ENCODE measurements at regions not wholly inside any gene's neighbourhood (a gene's known extent, or its start where the extent isn't known, plus 50 kb on each side); places are given as distances from the start of the nearest gene placed in this dataset.

- Mint-ChIP-seq H3K4me3 (no peak overlapping the region), H3K9me3 (ENCODE audit: insufficient read depth) (no peaks in the 10 kb centered on the region), H3K27ac (no peak overlapping the region), H3K27me3 (no peaks in the 10 kb centered on the region), H3K4me1 (no peaks in the 10 kb centered on the region)
- H3K9ac ChIP-seq (ENCODE audit: low read length) = no peak overlapping the region
- H3K27ac ChIP-seq (ENCODE audit: low read length in 2 of 2) = no peak overlapping the region
- no peaks in the 10 kb centered on the region for H4K20me1 ChIP-seq (ENCODE audit: control insufficient read depth, insufficient read depth, low read length, poor library complexity, severe bottlenecking)
- no peak for ATAC-seq (ENCODE audit: low read depth)
- ChIA-PET POLR2A (no interaction called here), CTCF (no interaction called here)
- H3K27me3 ChIP-seq (replicated peaks in 1 of 4; ENCODE audit: control extremely low read depth in 1 of 4, control insufficient read depth in 3 of 4, insufficient read depth in 4 of 4, low read length in 3 of 4) = no peaks in the 10 kb centered on the region
- no peaks in the 10 kb centered on the region for H3K9me3 ChIP-seq (ENCODE audit: control extremely low read depth in 1 of 3, control insufficient read depth in 2 of 3, insufficient read depth in 1 of 3, low read length in 2 of 3)
- H2AFZ ChIP-seq (ENCODE audit: insufficient read depth, low read depth, low read length, poor library complexity, severe bottlenecking) = no peak overlapping the region
- no peak overlapping the region for H3K4me2 ChIP-seq (replicated peaks; ENCODE audit: low read depth, low read length, poor library complexity, severe bottlenecking)
- no peaks in the 10 kb centered on the region for H3K79me2 ChIP-seq (ENCODE audit: control insufficient read depth, insufficient read depth, low read length)
- DNase-seq = no peak
- H3K4me1 ChIP-seq (ENCODE audit: control insufficient read depth in 2 of 2, insufficient read depth in 2 of 2, low read length in 2 of 2) = no peaks in the 10 kb centered on the region
- no peaks in the 10 kb centered on the region for H3K36me3 ChIP-seq (replicated peaks in 1 of 2; ENCODE audit: control extremely low read depth in 1 of 2, control insufficient read depth in 1 of 2, extremely low read depth in 1 of 2, insufficient read depth in 2 of 2, low read length in 1 of 2)
- 84% methylated on average over 4 of the region's 7 CpGs for WGBS (ENCODE audit: insufficient coverage)
- TF ChIP-seq CTCF (IDR thresholded peaks at IDR 0.05) = no peak
- no peak overlapping the region for H3K4me3 ChIP-seq (ENCODE audit: control extremely low read depth in 1 of 5, extremely low read depth in 1 of 5, insufficient read depth in 1 of 5, low read depth in 2 of 5, low read length in 4 of 5)
- intact Hi-C loops (cut with micrococcal nuclease) = no loop called here
These were observed 511.9 kb upstream of the HTR2A start for GRCh38 chr13:47408546-47409319.

DNA sequence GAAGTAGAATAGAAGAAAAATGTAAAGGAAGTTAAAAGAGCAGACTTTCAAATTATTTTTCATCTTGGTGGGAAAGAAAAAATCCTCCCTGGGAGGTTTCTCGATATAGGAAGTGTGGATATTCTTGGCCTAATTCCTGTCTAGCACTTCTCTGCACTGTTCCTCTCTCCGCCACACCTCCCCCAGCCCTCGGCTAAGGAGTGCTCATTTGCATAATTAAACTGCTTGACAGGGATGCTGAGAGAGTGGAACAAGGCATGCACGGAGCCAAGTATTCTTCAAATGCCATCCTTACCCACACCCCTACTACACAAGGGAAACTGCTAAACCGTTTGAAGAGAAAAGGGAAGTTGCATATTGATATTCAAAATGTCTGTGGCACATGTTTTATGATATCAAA, 511.0 kb upstream of the HTR2A start:
- Histone ChIP-seq H3K4me2 (replicated peaks; ENCODE audit: low read depth, low read length, poor library complexity, severe bottlenecking) (no peak overlapping the region), H3K36me3 (replicated peaks in 1 of 2; ENCODE audit: control extremely low read depth in 1 of 2, control insufficient read depth in 1 of 2, extremely low read depth in 1 of 2, insufficient read depth in 2 of 2, low read length in 1 of 2) (no peaks in the 10 kb centered on the region), H3K4me1 (ENCODE audit: control insufficient read depth in 2 of 2, insufficient read depth in 2 of 2, low read length in 2 of 2) (no peaks in the 10 kb centered on the region), H3K27ac (ENCODE audit: low read length in 2 of 2) (no peak overlapping the region), H3K4me3 (ENCODE audit: control extremely low read depth in 1 of 5, extremely low read depth in 1 of 5, insufficient read depth in 1 of 5, low read depth in 2 of 5, low read length in 4 of 5) (no peak overlapping the region), H2AFZ (ENCODE audit: insufficient read depth, low read depth, low read length, poor library complexity, severe bottlenecking) (no peak overlapping the region), H3K79me2 (ENCODE audit: control insufficient read depth, insufficient read depth, low read length) (no peaks in the 10 kb centered on the region), H4K20me1 (ENCODE audit: control insufficient read depth, insufficient read depth, low read length, poor library complexity, severe bottlenecking) (no peaks in the 10 kb centered on the region), H3K9ac (ENCODE audit: low read length) (no peak overlapping the region), H3K27me3 (replicated peaks in 1 of 4; ENCODE audit: control extremely low read depth in 1 of 4, control insufficient read depth in 3 of 4, insufficient read depth in 4 of 4, low read length in 3 of 4) (no peaks in the 10 kb centered on the region), H3K9me3 (ENCODE audit: control extremely low read depth in 1 of 3, control insufficient read depth in 2 of 3, insufficient read depth in 1 of 3, low read length in 2 of 3) (no peaks in the 10 kb centered on the region)
- WGBS (ENCODE audit: insufficient coverage) = no CpG with 5 or more reads among the region's 5 CpGs
- Mint-ChIP-seq H3K27ac (no peak overlapping the region), H3K4me1 (no peaks in the 10 kb centered on the region), H3K4me3 (no peak overlapping the region), H3K27me3 (no peaks in the 10 kb centered on the region), H3K9me3 (ENCODE audit: insufficient read depth) (no peaks in the 10 kb centered on the region)
- no peak for TF ChIP-seq CTCF (IDR thresholded peaks at IDR 0.05)
- TF ChIP-seq EZH2 (IDR thresholded peaks at IDR 0.05; ENCODE audit: borderline replicate concordance, insufficient read depth, low read depth, low read length, poor library complexity, severe bottlenecking) = no peak
- intact Hi-C loops (cut with micrococcal nuclease) = no loop called here
- DNase-seq = no peak
- ChIA-PET POLR2A (no interaction called here), CTCF (no interaction called here)
- ATAC-seq (ENCODE audit: low read depth) = no peak

All from B cell (primary cell).